ENCODE measurements at regions not wholly inside any gene's neighbourhood (a gene's known extent, or its start where the extent isn't known, plus 50 kb on each side); places are given as distances from the start of the nearest gene placed in this dataset.

DNA sequence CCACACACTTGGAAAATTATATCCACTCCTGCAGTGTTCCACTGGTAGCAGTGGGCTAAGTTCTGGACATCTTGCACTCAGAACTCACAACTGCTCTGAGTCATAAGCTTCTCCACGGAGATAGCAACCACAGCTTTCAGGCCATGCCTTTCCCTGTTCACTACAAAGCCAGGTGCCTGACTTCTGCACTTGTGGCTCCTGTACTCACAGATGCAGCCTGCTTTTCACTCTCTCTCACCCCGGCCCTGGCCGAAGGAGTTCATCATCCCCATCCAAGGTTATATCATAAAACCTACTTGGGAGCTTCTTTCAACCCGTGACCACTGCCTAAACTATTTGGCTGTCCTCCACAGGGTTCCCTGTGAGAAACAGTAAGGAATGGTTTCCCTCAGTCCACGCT is 999.4 kb downstream of the GLUD2 start:
- DNase-seq = no peak
- no peak overlapping the region for H3K4me3 Mint-ChIP-seq
- H3K4me1 Mint-ChIP-seq (ENCODE audit: low read depth) = no peaks in the 10 kb centered on the region
- H3K36me3 Mint-ChIP-seq (ENCODE audit: insufficient read depth) = no peaks in the 10 kb centered on the region
- ATAC-seq = no peak
- H3K9me3 Mint-ChIP-seq = no peaks in the 10 kb centered on the region
- no peaks in the 10 kb centered on the region for H3K27me3 Mint-ChIP-seq (ENCODE audit: low read depth)

DNA sequence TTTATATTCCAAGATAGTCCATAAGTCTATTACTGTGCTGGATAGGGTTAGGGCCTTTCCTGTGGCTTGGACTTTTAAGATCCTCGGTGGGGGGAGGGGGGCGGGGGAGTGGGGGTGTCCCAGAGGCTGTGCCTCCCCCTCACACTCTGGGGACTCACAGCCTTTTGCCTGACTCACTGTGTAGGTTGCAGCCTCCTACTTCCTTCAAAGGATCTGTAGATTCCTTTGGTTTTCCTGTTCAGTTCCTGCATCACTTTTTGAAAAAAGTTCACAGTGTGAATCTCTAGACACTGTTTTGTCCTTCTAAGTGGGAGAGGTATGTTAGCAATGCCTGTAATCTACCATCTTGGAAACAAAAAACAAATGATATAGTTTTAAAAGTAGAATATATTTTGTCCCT is 999.9 kb downstream of the GLUD2 start:
- H3K4me1 Mint-ChIP-seq (ENCODE audit: low read depth) = no peaks in the 10 kb centered on the region
- ATAC-seq (no peak), DNase-seq (no peak)
- no peak overlapping the region for H3K4me3 Mint-ChIP-seq
- no peaks in the 10 kb centered on the region for H3K27me3 Mint-ChIP-seq (ENCODE audit: low read depth)
- no peaks in the 10 kb centered on the region for H3K9me3 Mint-ChIP-seq
- H3K36me3 Mint-ChIP-seq (ENCODE audit: insufficient read depth) = no peaks in the 10 kb centered on the region

DNA sequence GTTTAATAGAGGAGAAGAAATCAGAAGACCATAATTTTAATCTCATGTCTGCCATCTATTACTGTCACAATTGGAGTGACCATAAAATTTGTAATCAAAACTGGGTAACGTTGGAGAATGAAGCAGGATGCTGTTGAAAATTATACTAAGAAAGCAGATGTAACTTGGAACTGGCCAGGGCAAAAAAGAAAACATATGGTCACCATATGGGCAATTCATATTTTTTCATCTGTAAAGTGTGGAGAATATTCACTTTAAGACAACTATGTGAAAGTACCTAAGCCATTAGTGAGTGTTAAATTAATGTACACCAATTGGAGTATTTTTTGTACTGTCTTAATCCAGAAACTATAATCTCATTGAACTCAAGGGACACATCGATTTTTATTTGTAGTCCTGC is 1008.0 kb downstream of the GLUD2 start:
- ATAC-seq = no peak
- no peak for DNase-seq

DNA sequence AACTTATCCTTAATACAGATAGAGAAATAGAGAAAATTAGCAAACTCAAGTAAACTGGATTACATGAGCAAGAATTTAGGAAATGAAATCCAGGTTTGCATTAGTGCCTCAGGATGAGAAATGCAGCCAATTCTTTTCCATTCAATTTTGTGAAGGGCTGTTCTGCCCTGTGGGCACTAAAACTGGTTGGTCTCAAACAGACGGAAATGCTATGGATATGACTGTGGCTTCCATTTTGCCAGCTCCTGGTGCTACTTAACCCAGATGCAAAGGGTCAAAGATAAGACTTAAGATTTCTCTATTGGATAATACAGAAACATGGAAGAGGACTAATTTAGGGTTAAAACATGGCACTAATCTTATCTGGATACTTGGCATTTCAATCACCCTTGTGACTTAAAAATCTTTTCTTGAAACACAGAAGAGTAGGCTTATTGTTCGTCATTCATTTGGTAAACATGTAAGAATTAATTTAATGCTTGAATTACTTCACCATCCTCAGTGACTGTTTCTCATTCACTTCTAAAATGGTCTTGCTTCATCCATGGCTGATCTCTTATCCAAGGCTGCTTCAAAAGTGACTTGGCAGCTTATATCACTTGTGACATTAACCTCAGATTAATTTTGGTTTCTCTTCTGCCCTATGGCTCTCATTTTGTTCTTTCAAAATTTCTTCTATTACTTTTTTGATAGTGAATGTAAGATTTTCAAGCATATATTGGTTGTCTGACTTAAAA is 1008.7 kb downstream of the GLUD2 start:
- no peaks in the 10 kb centered on the region for H3K27me3 Mint-ChIP-seq (ENCODE audit: low read depth)
- DNase-seq = no peak
- H3K4me3 Mint-ChIP-seq = no peak overlapping the region
- no peaks in the 10 kb centered on the region for H3K4me1 Mint-ChIP-seq (ENCODE audit: low read depth)
- H3K36me3 Mint-ChIP-seq (ENCODE audit: insufficient read depth) = no peaks in the 10 kb centered on the region
- H3K9me3 Mint-ChIP-seq = no peaks in the 10 kb centered on the region
- ATAC-seq = no peak

More for the DNA sequence above, 1008.0 kb downstream of the GLUD2 start:
- Mint-ChIP-seq H3K9me3 (no peaks in the 10 kb centered on the region), H3K27me3 (ENCODE audit: low read depth) (no peaks in the 10 kb centered on the region), H3K4me3 (no peak overlapping the region), H3K36me3 (ENCODE audit: insufficient read depth) (no peaks in the 10 kb centered on the region), H3K4me1 (ENCODE audit: low read depth) (no peaks in the 10 kb centered on the region)

DNA sequence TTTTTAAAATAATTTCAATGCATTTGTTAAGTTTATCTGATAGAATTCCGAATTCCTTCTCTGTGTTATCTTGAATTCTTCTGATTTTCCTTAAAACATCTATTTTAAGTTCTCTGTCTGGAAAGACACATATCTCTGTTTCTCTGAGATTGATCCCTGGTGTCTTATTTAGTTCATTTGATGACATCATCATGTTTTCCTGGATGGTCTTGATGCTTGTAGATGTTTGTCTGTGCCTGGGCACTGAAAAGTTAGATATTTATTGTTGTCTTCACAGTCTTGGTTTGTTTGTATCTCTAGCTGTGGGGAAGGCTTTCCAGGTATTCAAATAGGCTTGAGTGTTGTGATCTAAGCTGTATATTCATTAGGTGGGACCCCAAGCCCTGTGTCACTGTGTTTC is 1028.8 kb downstream of the GLUD2 start:
- no peaks in the 10 kb centered on the region for H3K4me1 Mint-ChIP-seq (ENCODE audit: low read depth)
- H3K4me3 Mint-ChIP-seq = no peak overlapping the region
- ATAC-seq (no peak), DNase-seq (no peak)
- H3K9me3 Mint-ChIP-seq = no peaks in the 10 kb centered on the region
- H3K27me3 Mint-ChIP-seq (ENCODE audit: low read depth) = no peaks in the 10 kb centered on the region
- H3K36me3 Mint-ChIP-seq (ENCODE audit: insufficient read depth) = no peaks in the 10 kb centered on the region

DNA sequence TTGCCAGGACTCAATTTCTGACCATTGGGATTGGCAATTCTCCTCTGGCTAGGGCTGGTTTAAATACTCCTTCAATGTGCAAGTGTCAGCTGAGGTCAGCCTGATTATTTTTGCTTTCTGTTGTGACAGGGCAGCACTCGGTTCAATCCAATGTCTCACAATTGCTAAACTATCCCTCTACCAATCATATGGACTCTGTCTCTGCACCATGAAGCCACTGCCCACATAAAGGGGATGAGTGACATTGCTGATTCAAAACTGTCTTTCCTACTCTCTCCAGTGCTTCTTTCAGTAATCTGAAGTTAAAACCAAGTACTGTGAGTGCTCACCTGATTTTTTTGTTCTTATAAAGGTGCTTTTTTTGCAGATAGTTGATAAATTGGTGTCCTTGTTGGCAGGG is 1030.7 kb downstream of the GLUD2 start:
- ATAC-seq = no peak
- no peaks in the 10 kb centered on the region for H3K27me3 Mint-ChIP-seq (ENCODE audit: low read depth)
- no peak for DNase-seq
- no peaks in the 10 kb centered on the region for H3K36me3 Mint-ChIP-seq (ENCODE audit: insufficient read depth)
- H3K9me3 Mint-ChIP-seq = no peaks in the 10 kb centered on the region
- H3K4me3 Mint-ChIP-seq = no peak overlapping the region
- no peaks in the 10 kb centered on the region for H3K4me1 Mint-ChIP-seq (ENCODE audit: low read depth)

DNA sequence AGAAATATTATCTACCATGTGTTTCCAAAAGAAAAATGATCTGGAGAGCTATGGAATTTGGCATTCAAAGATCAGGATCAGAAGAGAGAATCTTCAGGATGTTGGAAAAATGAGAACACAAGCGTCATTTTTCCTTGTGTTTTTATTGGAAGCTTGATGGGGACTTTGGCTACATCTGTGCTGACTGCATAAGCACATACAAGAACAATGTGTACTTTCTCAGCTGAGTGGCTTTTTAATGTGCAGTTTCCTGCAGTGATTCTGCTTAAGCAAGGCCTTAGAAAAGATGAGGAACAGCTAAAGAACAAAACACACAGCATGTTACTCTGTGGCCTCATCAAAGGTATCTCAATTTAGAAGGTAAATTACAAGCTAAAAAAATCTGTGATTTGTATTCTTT is 1039.9 kb downstream of the GLUD2 start:
- ATAC-seq (no peak), DNase-seq (no peak)
- Mint-ChIP-seq H3K4me3 (no peak overlapping the region), H3K9me3 (no peaks in the 10 kb centered on the region), H3K4me1 (ENCODE audit: low read depth) (no peaks in the 10 kb centered on the region), H3K27me3 (ENCODE audit: low read depth) (no peaks in the 10 kb centered on the region), H3K36me3 (ENCODE audit: insufficient read depth) (no peaks in the 10 kb centered on the region)

DNA sequence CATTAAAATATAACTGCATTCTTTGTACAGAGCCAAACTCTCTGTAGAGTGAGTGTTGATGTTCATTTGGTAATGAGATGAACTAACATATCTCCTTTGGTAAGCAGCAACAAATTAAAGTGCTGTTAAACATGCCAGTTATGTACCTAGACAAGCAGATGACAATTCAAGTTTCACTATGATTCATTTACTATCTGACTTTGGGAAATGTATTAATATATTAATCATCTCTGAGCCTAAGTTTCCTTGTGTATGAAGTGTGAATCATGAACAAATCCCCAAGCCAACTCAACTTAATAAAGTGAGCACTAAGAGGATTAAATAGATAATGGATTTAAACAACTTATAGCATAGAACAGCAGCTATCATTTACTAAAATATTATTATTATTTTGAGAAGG is 1044.2 kb downstream of the GLUD2 start:
- Mint-ChIP-seq H3K9me3 (peaks cover 5% of the 10 kb centered on the region), H3K4me3 (no peak overlapping the region), H3K36me3 (ENCODE audit: insufficient read depth) (no peaks in the 10 kb centered on the region), H3K4me1 (ENCODE audit: low read depth) (no peaks in the 10 kb centered on the region), H3K27me3 (ENCODE audit: low read depth) (no peaks in the 10 kb centered on the region)
- no peak for DNase-seq
- no peak for ATAC-seq

DNA sequence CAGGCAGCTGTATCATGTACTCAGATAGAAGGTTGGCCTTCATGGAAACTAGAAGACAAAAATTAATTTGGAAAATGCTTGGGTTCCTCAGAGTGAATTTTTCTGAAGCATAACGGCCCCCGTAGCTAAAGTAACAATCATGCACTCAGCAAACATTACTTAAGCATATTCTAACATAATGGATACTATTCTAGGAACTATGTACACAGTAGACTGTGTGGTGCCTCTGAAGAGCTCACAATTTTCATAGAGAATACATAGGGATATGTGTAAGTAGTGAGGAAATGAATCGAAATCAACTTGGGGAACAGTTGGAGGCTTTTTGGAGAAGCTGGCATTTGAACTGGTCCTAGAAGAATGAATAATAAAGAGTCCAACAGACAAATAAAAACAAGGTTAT is 1045.0 kb downstream of the GLUD2 start:
- ATAC-seq (no peak), DNase-seq (no peak)
- H3K9me3 Mint-ChIP-seq = peaks cover 5% of the 10 kb centered on the region
- no peak overlapping the region for H3K4me3 Mint-ChIP-seq
- no peaks in the 10 kb centered on the region for H3K27me3 Mint-ChIP-seq (ENCODE audit: low read depth)
- H3K4me1 Mint-ChIP-seq (ENCODE audit: low read depth) = no peaks in the 10 kb centered on the region
- H3K36me3 Mint-ChIP-seq (ENCODE audit: insufficient read depth) = no peaks in the 10 kb centered on the region

DNA sequence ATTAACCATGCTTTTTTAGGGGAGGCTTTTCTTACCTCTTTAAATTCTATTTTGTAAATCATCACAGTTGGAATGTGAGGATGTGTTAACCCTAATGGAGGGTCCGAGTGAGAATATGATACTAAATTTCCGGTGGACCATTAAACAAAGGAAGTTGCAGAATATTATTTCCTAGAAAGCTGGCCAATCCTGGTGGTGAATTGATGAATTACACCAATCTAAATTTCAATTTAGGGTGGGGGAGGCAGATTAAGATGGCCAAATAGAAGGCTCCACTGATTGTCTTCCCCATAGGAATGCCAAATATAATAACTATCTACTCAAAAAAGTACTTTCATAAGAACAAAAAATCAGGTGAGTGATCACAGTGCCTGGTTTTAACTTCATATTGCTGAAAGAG is 1045.6 kb downstream of the GLUD2 start:
- DNase-seq = no peak

DNA sequence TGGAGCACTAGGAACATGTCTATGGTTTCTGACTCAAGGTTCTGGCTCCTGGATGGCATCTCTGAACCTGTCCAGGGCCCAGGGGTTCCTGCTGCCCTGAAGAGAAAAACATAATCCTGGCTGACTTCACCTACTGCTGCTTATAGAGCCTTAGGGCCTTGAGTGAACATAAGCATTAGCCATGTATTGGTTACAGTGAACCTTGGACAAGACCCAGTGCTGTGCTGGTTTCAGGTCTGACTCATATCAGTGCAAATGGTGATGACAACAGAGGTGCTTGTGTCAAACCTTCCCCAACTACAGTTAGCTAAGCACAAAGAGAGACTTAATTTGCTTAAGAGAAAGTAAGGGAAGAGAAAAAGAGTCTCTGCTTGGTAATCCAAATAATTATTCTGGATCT is 1047.2 kb downstream of the GLUD2 start:
- peaks cover 5% of the 10 kb centered on the region for H3K9me3 Mint-ChIP-seq
- H3K4me3 Mint-ChIP-seq = no peak overlapping the region
- ATAC-seq = no peak

More for the DNA sequence above, 1045.6 kb downstream of the GLUD2 start:
- Mint-ChIP-seq H3K36me3 (ENCODE audit: insufficient read depth) (no peaks in the 10 kb centered on the region), H3K4me3 (no peak overlapping the region), H3K27me3 (ENCODE audit: low read depth) (no peaks in the 10 kb centered on the region), H3K9me3 (peaks cover 5% of the 10 kb centered on the region), H3K4me1 (ENCODE audit: low read depth) (no peaks in the 10 kb centered on the region)
- ATAC-seq = no peak

DNA sequence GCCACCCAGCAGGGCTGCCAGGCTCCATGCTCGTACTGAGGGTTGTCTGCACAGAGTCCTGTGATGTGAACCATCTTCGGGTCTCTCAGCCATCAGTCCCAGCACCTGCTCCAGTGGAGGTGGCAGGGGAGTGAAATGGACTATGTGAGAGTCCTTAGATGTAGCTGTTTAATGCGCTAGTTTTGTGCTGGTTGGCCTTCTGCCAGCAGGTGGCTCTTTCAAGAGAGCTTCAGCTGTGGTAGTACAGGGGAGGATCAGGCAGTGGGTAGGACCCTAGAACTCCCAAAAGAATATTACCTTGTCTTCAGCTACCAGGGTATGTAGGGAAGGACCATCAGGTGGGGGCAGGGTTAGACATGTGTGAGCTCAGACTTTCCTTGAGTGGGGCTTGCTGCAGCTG is 1066.0 kb downstream of the GLUD2 start:
- H3K4me3 Mint-ChIP-seq = no peak overlapping the region
- no peaks in the 10 kb centered on the region for H3K4me1 Mint-ChIP-seq (ENCODE audit: low read depth)
- H3K36me3 Mint-ChIP-seq (ENCODE audit: insufficient read depth) = no peaks in the 10 kb centered on the region
- ATAC-seq = no peak
- peaks cover 4% of the 10 kb centered on the region for H3K9me3 Mint-ChIP-seq
- DNase-seq = no peak
- no peaks in the 10 kb centered on the region for H3K27me3 Mint-ChIP-seq (ENCODE audit: low read depth)

More for the DNA sequence above, 1047.2 kb downstream of the GLUD2 start:
- Mint-ChIP-seq H3K4me1 (ENCODE audit: low read depth) (no peaks in the 10 kb centered on the region), H3K27me3 (ENCODE audit: low read depth) (no peaks in the 10 kb centered on the region), H3K36me3 (ENCODE audit: insufficient read depth) (no peaks in the 10 kb centered on the region)
- no peak for DNase-seq

DNA sequence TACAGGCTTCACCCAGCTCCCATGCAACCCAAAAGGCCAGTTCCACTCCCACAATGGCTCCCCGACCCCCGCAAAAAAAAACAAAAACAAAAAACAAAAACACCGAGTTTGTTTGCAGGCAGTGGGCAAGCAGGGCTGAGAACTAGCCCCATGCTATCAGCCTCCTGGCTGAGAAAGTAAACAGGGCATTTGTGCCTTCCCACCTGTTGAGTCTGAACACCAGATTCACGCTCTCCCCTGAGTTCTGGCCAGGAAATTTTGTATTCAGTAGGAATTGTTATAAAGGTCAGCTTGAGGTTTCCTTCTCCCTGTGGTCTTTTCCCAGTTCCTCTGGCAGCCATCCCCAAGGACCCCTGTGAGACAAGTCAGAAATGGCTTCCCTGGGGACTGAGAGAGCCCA is 1066.5 kb downstream of the GLUD2 start:
- Mint-ChIP-seq H3K27me3 (ENCODE audit: low read depth) (no peaks in the 10 kb centered on the region), H3K36me3 (ENCODE audit: insufficient read depth) (no peaks in the 10 kb centered on the region), H3K4me3 (no peak overlapping the region), H3K4me1 (ENCODE audit: low read depth) (no peaks in the 10 kb centered on the region), H3K9me3 (peaks cover 4% of the 10 kb centered on the region)
- ATAC-seq = no peak
- DNase-seq = no peak

DNA sequence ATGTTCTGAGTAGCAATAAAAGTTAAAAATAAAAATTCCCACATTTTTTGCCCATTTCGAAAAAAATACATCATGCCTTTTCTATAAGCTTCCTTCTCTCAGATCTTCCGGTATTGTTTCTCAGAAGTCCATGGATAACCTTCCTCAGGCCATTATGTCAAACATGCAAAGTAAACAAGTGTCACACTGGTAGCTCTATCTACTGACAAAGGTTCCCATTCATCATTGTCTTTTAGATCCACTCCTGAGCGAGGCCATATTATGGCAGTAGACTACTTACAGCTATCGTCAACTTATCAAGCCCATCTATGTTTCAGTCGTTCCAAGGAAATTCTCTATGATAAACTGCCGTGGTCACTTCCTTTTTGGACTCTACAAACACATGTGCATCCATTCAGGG is 1068.2 kb downstream of the GLUD2 start:
- DNase-seq = no peak
- Mint-ChIP-seq H3K36me3 (ENCODE audit: insufficient read depth) (no peaks in the 10 kb centered on the region), H3K9me3 (peaks cover 4% of the 10 kb centered on the region), H3K4me3 (no peak overlapping the region), H3K27me3 (ENCODE audit: low read depth) (no peaks in the 10 kb centered on the region), H3K4me1 (ENCODE audit: low read depth) (no peaks in the 10 kb centered on the region)
- ATAC-seq = no peak

DNA sequence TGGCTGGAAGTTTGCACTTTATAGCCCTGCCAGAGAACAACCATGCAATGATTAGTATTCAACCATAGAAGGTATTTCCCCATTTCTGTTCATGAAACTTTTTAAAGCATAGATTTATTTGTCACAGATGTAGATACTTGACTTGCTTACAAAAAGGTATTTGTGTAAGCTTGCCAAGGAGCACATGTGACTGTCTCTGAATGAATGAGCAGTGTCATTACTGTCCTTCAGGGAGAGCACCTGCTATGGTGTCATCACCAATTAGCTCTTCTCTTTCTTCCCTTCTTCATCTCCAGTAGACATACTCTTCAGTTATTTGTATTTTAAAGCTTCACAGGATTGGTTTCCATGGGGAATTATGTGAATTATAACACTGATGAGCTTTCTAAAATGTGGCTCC is 1064.7 kb upstream of the GRIA3 start:
- no peak overlapping the region for H3K4me3 Mint-ChIP-seq
- H3K9me3 Mint-ChIP-seq = no peaks in the 10 kb centered on the region
- no peaks in the 10 kb centered on the region for H3K4me1 Mint-ChIP-seq (ENCODE audit: low read depth)
- no peak for ATAC-seq
- H3K36me3 Mint-ChIP-seq (ENCODE audit: insufficient read depth) = no peaks in the 10 kb centered on the region
- no peak for DNase-seq
- no peaks in the 10 kb centered on the region for H3K27me3 Mint-ChIP-seq (ENCODE audit: low read depth)

DNA sequence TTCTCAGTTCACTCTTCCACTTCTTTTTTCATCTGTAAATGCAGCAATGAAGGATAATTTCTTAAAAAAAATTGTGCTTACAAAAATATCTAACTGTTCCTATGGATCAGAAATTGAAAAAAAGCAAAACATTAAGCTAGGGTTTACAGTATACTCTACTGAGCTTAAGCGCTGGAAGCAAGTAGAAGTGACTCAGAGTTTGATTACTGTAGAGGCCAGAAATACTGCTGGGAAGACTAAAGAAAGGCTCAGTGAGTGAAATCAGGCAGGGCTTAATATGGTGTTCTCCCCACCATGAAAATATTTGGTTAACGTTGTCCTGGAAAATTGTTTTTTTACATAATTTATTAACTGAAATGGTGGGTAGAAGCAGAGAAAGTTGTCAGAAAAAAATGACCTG is 1061.8 kb upstream of the GRIA3 start:
- DNase-seq (no peak), ATAC-seq (no peak)
- no peaks in the 10 kb centered on the region for H3K27me3 Mint-ChIP-seq (ENCODE audit: low read depth)
- no peaks in the 10 kb centered on the region for H3K36me3 Mint-ChIP-seq (ENCODE audit: insufficient read depth)
- H3K9me3 Mint-ChIP-seq = no peaks in the 10 kb centered on the region
- no peaks in the 10 kb centered on the region for H3K4me1 Mint-ChIP-seq (ENCODE audit: low read depth)
- no peak overlapping the region for H3K4me3 Mint-ChIP-seq
